Hepatocyte (in vitro differentiated cells): ENCODE measurements at regions not wholly inside any gene's neighbourhood (a gene's known extent, or its start where the extent isn't known, plus 50 kb on each side); places are given as distances from the start of the nearest gene placed in this dataset.

Source experiments
- CTCF ChIP-seq: fragments of 200-600 bp; sonication (generic); IDR thresholded peaks from 2 replicates; pipeline ENCODE4 v1.5.1; 2016; ENCODE audit warnings: antibody characterized with exemption, mild to moderate bottlenecking; ENCODE audit not compliant: poor library complexity
- EZH2 ChIP-seq: fragments of 200-600 bp; sonication (generic); IDR thresholded peaks from 2 replicates; pipeline ENCODE4 v1.6.1; 2016; ENCODE audit warnings: antibody characterized with exemption, mild to moderate bottlenecking, borderline replicate concordance
- EZH2phosphoT487 ChIP-seq: fragments of 200-600 bp; sonication (generic); IDR thresholded peaks from one replicate; pipeline ENCODE4 v1.6.1; 2018; ENCODE audit warnings: antibody characterized with exemption, mild to moderate bottlenecking, low read depth, moderate library complexity; ENCODE audit not compliant: unreplicated experiment, severe bottlenecking

DNA sequence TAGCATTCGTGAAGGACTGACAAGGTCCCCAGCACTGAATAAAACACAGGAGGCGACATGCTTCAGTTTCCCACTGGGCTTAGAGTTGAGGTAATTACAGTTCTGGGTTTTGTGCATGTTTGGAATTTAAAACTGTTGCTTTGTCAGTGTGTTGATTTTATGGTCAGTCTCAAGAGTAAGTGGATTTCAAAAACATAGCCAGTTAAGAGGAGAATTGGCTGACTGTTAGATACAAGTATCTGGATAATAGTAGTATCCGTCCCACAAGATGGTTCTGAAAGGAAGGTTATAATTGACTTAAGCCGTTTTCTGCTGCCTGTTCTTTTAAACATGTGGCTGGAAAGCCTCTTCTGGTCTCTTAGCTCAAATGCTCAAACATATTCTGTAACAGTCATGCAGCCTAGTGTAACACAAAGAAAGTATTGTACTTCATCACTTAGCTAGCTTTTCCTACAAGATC, 170.9 kb downstream of the POLR1F start:
- TF ChIP-seq CTCF (no peak), EZH2 (no peak), EZH2phosphoT487 (no peak)
